HG02852 (cell line): ENCODE measurements at regions not wholly inside any gene's neighbourhood (a gene's known extent, or its start where the extent isn't known, plus 50 kb on each side); places are given as distances from the start of the nearest gene placed in this dataset.

ENCODE experiments used
- ATAC-seq: cut with Tn5 transposase; IDR thresholded peaks from one replicate; pipeline ENCODE4 v1.9.1; 2021; ENCODE audit warnings: mild to moderate bottlenecking, moderate library complexity; ENCODE audit not compliant: unreplicated experiment

DNA sequence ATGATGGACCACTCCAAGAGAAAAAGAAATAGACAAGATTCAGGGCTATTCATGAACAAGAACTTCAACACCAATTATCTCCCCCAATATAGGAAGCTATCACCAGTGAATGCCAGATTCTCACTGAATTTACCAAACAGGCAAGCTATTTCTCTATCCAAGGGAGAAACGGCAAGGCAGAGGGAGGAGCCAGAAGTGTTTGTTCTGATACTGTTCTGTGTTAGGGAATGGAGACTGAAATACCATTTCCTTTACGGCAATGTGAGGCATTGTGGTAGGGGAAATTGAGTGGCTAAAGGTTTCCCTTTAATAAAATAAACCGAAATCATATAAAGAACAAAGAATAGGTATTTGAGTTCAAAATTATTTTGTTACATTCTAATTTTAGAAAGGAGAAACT is 68.0 kb upstream of the ALDH1A1 start:
- no peak for ATAC-seq

DNA sequence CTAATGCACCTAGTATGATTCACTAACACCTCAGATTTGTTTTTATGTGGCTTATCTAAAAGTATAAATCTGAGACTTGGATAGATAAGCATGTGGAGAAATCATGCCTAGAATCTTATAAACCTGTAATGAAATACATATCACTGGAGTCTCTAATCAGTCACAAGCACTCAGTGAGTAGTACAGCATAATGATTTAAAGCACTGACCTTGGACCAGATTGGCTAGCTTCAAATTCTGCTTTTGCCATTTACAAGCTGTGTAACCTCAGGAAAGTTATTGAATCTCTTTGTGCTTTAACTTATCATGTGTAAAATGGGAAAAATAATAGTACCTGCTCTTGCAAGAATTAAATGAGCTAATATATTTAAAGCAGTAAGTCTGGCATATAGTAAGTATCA is 61.2 kb upstream of the ALDH1A1 start:
- ATAC-seq = no peak

DNA sequence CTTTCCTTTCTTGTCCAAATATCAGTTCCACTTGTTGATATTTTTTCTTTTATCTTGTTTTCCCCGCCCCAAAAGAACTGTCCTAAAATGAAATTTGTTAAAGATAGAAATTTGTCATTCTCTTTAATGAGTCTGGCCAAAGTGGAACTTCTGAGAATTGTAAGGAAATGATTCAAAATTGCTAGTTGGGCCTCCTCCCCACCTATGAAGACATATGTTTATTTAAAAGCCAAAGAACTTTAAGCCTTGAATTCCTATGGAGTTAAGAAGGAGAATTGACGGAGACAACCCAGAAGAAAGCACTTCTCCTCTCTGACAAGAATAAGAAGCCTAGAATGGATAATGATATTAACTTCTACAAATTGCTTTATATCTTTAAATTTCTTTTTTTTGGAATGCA is 59.1 kb upstream of the ALDH1A1 start:
- no peak for ATAC-seq

DNA sequence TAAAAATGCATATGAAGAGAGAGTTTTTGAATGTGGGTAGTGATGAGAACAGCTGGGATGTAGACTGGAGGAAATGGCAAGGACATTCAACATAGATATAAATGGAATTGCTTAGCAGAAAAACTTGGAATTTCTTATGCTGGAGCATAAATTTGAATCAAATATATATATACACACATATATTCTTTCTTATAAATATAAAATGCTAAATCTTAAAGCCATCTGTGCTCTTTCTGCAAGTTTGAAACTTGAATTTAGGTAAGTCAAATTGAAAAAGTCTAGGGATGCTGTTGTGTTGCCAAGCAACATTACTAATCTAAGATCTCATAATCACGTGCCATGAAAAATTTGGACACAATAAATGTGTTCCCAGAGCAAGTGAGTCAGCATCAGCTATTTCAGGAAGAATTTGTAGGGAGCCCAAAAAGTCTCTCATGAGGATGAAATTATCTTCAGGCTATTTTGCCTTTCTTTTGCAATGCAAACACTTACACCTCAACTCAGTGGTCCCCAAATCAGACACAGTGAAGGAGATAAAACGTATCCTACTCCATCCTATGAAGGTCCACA is 58.4 kb upstream of the ALDH1A1 start:
- ATAC-seq = no peak

DNA sequence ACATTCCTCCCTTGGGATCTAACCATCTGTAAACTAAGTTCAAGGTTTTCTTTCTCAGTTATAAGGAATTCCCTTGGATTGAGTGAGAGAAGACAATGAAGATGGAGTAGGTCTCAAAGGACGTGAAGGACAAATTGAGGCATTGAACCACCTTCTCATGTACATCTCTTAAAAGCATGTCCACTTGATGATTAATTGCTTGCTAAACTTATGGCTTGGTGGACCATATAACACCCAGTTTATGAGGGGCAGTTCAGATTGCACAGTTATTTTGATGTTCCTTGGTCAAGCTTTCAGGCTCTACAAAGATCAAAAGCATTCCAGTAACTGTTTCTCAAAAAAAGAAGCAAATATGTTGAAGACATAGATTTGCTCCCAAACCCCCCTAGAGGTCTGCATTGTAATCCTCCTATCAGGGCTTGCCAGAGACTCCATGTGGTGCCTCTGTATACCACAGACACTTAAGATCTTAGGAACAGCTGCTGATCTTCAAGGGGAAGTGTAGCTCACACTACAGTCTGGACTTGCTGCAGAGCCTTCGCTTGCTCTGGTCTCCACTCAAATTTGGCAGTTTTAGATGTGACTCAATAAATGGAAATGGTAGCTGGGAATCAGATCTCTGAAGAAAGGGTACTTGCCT is 56.9 kb upstream of the ALDH1A1 start:
- no peak for ATAC-seq

DNA sequence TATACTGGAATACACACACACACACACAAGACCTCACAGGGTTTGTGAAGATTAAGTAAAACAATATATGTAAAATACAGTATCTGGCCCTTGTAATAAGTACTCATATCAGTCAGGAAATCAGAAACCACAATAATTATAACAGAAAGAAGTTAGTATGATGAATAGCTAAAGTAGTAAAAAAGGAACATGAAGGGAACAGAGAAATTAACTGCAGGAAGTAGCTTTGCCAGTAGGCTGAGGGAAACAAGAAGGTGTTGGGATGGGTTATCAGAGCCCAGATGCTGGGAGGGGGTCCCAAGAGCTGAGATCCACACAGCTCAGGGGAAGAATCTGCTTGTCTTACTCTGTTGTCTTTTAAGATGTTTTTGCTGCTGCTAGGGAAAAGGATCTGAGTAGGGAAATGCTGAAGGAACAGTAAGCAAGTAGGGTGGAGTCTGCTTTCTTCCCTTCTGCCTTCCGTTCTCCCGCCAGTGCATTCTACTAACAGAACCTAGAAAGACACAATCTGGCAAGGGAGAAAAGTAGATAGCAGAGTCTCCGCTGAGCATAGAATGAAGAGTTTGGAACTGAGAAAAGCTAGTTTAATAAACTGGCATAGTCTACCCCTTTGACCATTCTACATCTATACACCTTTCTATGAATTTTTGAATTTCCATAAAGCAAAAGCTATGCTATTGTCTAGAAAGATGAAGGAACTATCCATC is 55.3 kb upstream of the ALDH1A1 start:
- ATAC-seq = no peak

DNA sequence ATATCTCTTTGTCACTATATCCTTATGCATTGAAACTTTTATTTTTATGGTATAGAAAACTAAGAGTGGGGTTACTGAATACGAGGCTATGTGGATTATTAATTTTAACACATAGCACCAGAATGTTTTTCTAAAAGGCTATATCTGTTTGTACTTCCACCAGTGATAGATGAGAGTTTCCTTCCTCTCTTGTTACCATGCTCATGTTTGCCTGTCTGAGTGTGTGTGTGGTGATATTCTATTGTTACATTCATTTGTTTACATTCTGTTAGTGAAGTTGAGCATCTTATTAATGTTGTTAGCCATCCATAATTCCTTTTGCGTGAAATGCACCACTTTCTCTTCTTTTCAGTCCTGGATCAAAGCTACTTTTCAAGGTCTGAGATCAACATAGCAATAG is 54.1 kb upstream of the ALDH1A1 start:
- ATAC-seq = no peak
